Bronchial epithelial cell (primary cell): ENCODE measurements at regions not wholly inside any gene's neighbourhood (a gene's known extent, or its start where the extent isn't known, plus 50 kb on each side); places are given as distances from the start of the nearest gene placed in this dataset.

ENCODE experiments used
- DNase-seq: peaks from one replicate; pipeline ENCODE4 v3.0.0-alpha.2; 2010; ENCODE audit warnings: low read depth
- FAIRE-seq: peaks from 2 replicates; lab custom pipeline; 2011; peaks lifted over from hg19 to GRCh38; lab: Jason Lieb, UNC
- H3K27me3 ChIP-seq: 2 replicates; pipeline ENCODE4 v1.5.1; 2011; ENCODE audit warnings: low read length; ENCODE audit not compliant: control insufficient read depth, insufficient read depth
- H3K36me3 ChIP-seq: 2 replicates; pipeline ENCODE4 v1.5.1; 2011; ENCODE audit warnings: low read length; ENCODE audit not compliant: control insufficient read depth, insufficient read depth
- H3K4me3 ChIP-seq: 2 replicates; pipeline ENCODE4 v1.5.1; 2011; ENCODE audit warnings: mild to moderate bottlenecking, low read depth, low read length, control low read depth
- TF ChIP-seq, protein P1 (sequence below): IDR thresholded peaks from 2 replicates; pipeline ENCODE4 v1.5.1; 2011; ENCODE audit warnings: mild to moderate bottlenecking, moderate library complexity, low read length, control low read depth, inconsistent platforms; ENCODE audit not compliant: insufficient read depth, severe bottlenecking

DNA sequence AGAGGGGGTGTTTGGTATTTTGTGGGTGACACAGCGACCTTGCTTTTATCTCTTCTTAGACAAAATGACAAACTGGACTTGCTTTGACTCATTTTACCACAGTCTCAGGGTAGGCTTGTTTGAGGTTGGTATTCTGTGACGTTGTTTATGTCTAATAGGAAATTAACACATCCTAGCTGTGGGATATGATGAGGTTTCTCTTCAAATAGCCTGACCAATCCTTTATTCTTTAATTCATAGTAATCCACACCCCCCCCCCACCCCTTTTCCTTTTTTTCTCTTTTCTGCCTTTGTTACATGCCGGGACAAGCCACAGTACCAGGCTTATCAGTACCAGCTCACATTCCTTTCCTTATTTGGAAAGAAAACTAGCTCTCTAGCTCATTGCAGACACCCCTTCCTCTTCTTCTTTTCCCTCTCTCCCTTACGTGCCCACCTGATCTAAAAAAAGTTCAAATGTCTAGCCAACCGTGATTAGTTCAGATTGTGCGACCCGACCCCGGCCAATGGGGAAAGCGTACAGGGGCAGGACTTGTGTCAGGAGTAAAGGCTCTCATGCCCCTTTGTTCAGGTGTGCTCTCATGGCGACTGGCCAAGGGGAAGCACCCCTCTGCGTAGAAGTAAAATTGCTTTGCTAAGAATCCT, 52.2 kb upstream of the PTPRM start:
- Histone ChIP-seq H3K27me3 (no peaks in the 10 kb centered on the region), H3K4me3 (no peak overlapping the region), H3K36me3 (no peaks in the 10 kb centered on the region)
- TF ChIP-seq, protein P1, sequence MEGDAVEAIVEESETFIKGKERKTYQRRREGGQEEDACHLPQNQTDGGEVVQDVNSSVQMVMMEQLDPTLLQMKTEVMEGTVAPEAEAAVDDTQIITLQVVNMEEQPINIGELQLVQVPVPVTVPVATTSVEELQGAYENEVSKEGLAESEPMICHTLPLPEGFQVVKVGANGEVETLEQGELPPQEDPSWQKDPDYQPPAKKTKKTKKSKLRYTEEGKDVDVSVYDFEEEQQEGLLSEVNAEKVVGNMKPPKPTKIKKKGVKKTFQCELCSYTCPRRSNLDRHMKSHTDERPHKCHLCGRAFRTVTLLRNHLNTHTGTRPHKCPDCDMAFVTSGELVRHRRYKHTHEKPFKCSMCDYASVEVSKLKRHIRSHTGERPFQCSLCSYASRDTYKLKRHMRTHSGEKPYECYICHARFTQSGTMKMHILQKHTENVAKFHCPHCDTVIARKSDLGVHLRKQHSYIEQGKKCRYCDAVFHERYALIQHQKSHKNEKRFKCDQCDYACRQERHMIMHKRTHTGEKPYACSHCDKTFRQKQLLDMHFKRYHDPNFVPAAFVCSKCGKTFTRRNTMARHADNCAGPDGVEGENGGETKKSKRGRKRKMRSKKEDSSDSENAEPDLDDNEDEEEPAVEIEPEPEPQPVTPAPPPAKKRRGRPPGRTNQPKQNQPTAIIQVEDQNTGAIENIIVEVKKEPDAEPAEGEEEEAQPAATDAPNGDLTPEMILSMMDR, result no peak
- peak; percentile 93 for DNase-seq
- no peak for FAIRE-seq

DNA sequence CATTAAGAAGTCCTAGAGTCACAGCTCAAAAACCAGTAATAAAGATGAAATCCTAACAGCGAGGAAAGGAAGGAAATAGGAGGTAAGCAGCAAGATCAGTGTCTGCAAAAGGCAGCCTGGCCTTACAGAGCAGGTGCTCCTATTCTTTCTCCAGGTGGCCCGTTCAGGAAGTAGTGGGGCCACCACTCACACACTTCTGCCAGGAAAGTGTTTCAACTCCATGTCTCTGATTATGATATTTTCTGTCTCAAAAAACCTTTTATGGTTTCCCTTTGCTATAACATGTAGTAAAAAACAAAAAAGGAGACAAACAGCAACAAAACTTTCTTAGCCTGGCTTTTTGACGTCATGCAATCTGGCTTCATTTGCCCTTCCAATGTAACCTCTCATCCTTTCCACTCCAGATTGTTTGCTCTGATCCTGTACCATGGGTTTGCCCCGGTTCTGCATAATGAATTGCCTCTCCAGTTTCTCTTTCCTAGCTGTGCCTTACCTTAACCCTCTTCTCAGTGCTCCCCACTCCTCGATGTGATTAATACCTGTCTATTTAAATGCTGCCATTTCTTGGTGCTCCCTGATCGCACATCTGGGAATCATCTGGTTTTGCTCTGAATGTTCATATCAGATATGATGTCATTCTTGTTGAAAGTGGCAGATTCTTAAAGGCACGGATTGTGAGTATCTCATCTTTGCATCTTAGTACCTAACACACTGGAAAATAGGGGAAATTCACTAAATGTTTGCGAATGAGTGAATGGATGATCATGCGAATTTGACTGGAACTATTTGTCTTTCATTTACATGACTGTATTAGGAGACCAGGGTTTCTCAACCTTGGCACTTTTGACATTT, 50.6 kb upstream of the PTPRM start:
- Histone ChIP-seq H3K36me3 (no peaks in the 10 kb centered on the region), H3K27me3 (no peaks in the 10 kb centered on the region), H3K4me3 (no peak overlapping the region)
- TF ChIP-seq, protein P1, result no peak
- DNase-seq (no peak), FAIRE-seq (no peak)
